ENCODE measurements at regions not wholly inside any gene's neighbourhood (a gene's known extent, or its start where the extent isn't known, plus 50 kb on each side); places are given as distances from the start of the nearest gene placed in this dataset.
A peak's percentile ranks its signal among the peaks of the same experiment; 100 is the strongest.

DNA sequence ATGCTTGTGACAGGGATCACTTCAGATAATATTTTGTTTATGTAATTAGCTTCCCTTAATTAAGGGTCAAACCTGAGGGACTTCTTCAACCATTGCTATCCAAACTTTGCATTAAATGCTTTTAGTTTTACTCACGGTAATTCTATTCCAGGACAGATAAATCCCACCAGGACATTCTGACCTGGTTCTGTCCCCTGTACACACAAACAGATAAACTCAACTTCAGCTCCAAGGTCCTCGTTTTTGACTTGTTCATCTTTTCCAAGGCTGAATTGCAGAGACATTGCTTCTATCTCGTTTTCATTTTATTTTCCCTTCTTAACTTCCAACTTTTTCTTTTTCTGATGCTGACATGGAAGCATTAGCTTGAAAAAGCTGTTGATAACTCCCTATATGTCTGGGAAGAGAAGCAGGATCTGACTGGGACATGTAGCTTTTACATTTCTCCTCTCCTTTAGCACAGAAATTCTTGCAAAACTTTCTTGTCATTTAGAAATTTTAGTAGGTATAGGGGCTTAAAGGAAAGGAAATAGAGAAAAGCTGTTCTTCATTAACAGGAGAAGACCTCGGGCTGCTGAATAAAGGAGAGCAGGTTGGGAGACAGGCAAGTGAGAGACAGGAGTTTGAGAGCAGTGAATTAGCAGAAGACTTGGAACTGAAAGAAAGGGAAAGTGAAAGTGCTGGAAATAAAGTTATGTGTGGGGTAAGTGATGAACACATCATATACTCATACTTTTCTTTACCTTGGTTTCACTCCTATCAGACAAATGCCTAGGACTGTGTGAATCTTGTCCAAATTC, 231.7 kb upstream of the B3GALT2 start:
- Histone ChIP-seq H3K4me3 (ENCODE audit: severe bottlenecking) (no peak overlapping the region), H3K27me3 (ENCODE audit: insufficient read depth, poor library complexity, severe bottlenecking) (no peaks in the 10 kb centered on the region), H3K36me3 (ENCODE audit: low read depth) (no peaks in the 10 kb centered on the region), H3K4me1 (ENCODE audit: insufficient read depth, poor library complexity, severe bottlenecking) (no peaks in the 10 kb centered on the region), H3K27ac (ENCODE audit: poor library complexity, severe bottlenecking) (no peak overlapping the region), H3K9me3 (ENCODE audit: severe bottlenecking) (no peaks in the 10 kb centered on the region)
- TF ChIP-seq CTCF (IDR thresholded peaks at IDR 0.05; ENCODE audit: poor library complexity, severe bottlenecking) = no peak
- ATAC-seq (ENCODE audit: low read depth) (peak; percentile 45; the same call in 2 of the 3 replicates), DNase-seq (ENCODE audit: low spot score) (no peak)

DNA sequence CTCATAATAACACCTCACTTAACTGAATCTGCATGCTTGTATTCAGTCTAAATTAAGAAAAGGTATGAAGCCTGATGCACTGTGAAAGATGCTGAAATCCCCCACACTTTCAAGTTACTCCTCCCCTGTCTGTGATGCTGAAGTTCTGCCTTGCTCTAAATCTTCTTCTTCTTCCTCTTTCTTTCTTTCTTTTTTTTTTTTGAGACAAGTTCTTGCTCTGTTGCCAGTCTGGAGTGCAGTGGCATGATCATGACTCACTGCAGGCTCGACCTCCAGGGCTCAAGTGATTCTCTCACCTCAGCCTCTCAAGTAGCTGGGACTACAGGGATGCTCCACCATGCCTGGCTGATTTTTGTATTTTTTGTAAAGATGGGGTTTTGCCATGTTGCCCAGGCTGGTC, 231.0 kb upstream of the B3GALT2 start:
- no peaks in the 10 kb centered on the region for H3K4me1 ChIP-seq (ENCODE audit: insufficient read depth, poor library complexity, severe bottlenecking)
- no peak overlapping the region for H3K27ac ChIP-seq (ENCODE audit: poor library complexity, severe bottlenecking)
- no peak for TF ChIP-seq CTCF (IDR thresholded peaks at IDR 0.05; ENCODE audit: poor library complexity, severe bottlenecking)
- H3K4me3 ChIP-seq (ENCODE audit: severe bottlenecking) = no peak overlapping the region
- H3K36me3 ChIP-seq (ENCODE audit: low read depth) = no peaks in the 10 kb centered on the region
- no peaks in the 10 kb centered on the region for H3K27me3 ChIP-seq (ENCODE audit: insufficient read depth, poor library complexity, severe bottlenecking)
- H3K9me3 ChIP-seq (ENCODE audit: severe bottlenecking) = no peaks in the 10 kb centered on the region
- ATAC-seq (ENCODE audit: low read depth) (no peak), DNase-seq (ENCODE audit: low spot score) (no peak)

GRCh38 chr1:193416226-193417024, 230.0 kb upstream of the B3GALT2 start:
- no peaks in the 10 kb centered on the region for H3K36me3 ChIP-seq (ENCODE audit: low read depth)
- H3K4me3 ChIP-seq (ENCODE audit: severe bottlenecking) = no peak overlapping the region
- no peaks in the 10 kb centered on the region for H3K27me3 ChIP-seq (ENCODE audit: insufficient read depth, poor library complexity, severe bottlenecking)
- DNase-seq (ENCODE audit: low spot score) = no peak
- H3K9me3 ChIP-seq (ENCODE audit: severe bottlenecking) = no peaks in the 10 kb centered on the region
- TF ChIP-seq CTCF (IDR thresholded peaks at IDR 0.05; ENCODE audit: poor library complexity, severe bottlenecking) = no peak
- no peak for ATAC-seq (ENCODE audit: low read depth)
- no peak overlapping the region for H3K27ac ChIP-seq (ENCODE audit: poor library complexity, severe bottlenecking)
- no peaks in the 10 kb centered on the region for H3K4me1 ChIP-seq (ENCODE audit: insufficient read depth, poor library complexity, severe bottlenecking)

DNA sequence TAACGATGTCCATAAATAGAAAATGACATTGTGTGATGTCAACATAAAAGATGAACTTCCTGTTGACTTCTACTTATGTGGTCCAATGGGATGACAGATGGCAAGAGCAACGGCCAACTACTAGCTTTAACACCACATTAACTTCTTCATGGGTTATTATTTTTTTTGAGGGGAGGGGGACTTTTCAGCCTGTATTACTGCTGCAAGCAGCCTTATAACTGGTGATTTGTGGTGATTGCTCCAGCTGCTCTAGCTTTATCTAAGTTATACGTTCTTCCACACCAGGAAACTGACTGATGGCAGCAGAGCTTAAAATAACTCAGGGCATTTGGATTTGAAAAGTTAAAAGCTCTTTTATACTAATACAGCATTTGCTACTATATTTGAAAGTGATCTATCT, 228.8 kb upstream of the B3GALT2 start:
- no peak for ATAC-seq (ENCODE audit: low read depth)
- H3K27ac ChIP-seq (ENCODE audit: poor library complexity, severe bottlenecking) = no peak overlapping the region
- TF ChIP-seq CTCF (IDR thresholded peaks at IDR 0.05; ENCODE audit: poor library complexity, severe bottlenecking) = no peak
- no peaks in the 10 kb centered on the region for H3K4me1 ChIP-seq (ENCODE audit: insufficient read depth, poor library complexity, severe bottlenecking)
- no peaks in the 10 kb centered on the region for H3K9me3 ChIP-seq (ENCODE audit: severe bottlenecking)
- H3K36me3 ChIP-seq (ENCODE audit: low read depth) = no peaks in the 10 kb centered on the region
- no peak overlapping the region for H3K4me3 ChIP-seq (ENCODE audit: severe bottlenecking)
- no peak for DNase-seq (ENCODE audit: low spot score)
- no peaks in the 10 kb centered on the region for H3K27me3 ChIP-seq (ENCODE audit: insufficient read depth, poor library complexity, severe bottlenecking)

All from RWPE2 (cell line).